DOHH2 (cell line): ENCODE measurements at regions not wholly inside any gene's neighbourhood (a gene's known extent, or its start where the extent isn't known, plus 50 kb on each side); places are given as distances from the start of the nearest gene placed in this dataset.

Experiments
- CTCF ChIP-seq: fragments of 200-600 bp; sonication (generic); IDR thresholded peaks from one replicate; pipeline ENCODE4 v1.5.1; 2014; ENCODE audit warnings: antibody characterized with exemption, mild to moderate bottlenecking, low read depth, low read length; ENCODE audit not compliant: poor library complexity, severe bottlenecking
- EZH2phosphoT487 ChIP-seq: fragments of 200-600 bp; sonication (generic); IDR thresholded peaks from 2 replicates; pipeline ENCODE4 v1.6.1; 2017; ENCODE audit warnings: borderline replicate concordance, mild to moderate bottlenecking, antibody characterized with exemption, low read length, moderate library complexity, mixed read lengths

- no peak for TF ChIP-seq EZH2phosphoT487
- TF ChIP-seq CTCF: no peak
Observed at GRCh38 chr12:105506678-105507310, 176.3 kb downstream of the C12orf75 start.
